Loucy (cell line): ENCODE measurements at regions not wholly inside any gene's neighbourhood (a gene's known extent, or its start where the extent isn't known, plus 50 kb on each side); places are given as distances from the start of the nearest gene placed in this dataset.

Experiments used
- H2AFZ ChIP-seq: fragments of 200-600 bp; sonication (generic); 2 replicates; pipeline ENCODE4 v1.6.0; 2016; ENCODE audit warnings: antibody characterized with exemption, mild to moderate bottlenecking, low read length, moderate library complexity
- H3F3A ChIP-seq: fragments of 200-600 bp; 2 replicates; pipeline ENCODE4 v1.6.0; 2016; ENCODE audit warnings: antibody characterized with exemption, low read depth, mild to moderate bottlenecking
- H3K27me3 ChIP-seq: fragments of 200-600 bp; sonication (generic); 2 replicates; pipeline ENCODE4 v1.6.1; 2014; ENCODE audit warnings: low read length, mild to moderate bottlenecking; ENCODE audit not compliant: insufficient read depth, poor library complexity, severe bottlenecking
- H3K36me3 ChIP-seq: fragments of 200-600 bp; sonication (generic); 2 replicates; pipeline ENCODE4 v1.6.1; 2016; ENCODE audit warnings: low read length; ENCODE audit not compliant: insufficient read depth
- H3K4me1 ChIP-seq: fragments of 200-600 bp; sonication (generic); 2 replicates; pipeline ENCODE4 v1.5.1; 2014; ENCODE audit warnings: low read length, mild to moderate bottlenecking; ENCODE audit not compliant: insufficient read depth, poor library complexity, severe bottlenecking
- H3K4me2 ChIP-seq: fragments of 200-600 bp; sonication (generic); 2 replicates; pipeline ENCODE4 v1.6.0; 2014; ENCODE audit warnings: antibody characterized with exemption, low read length, low read depth, mild to moderate bottlenecking; ENCODE audit not compliant: poor library complexity, severe bottlenecking
- H3K4me3 ChIP-seq: fragments of 200-600 bp; sonication (generic); 2 replicates; pipeline ENCODE4 v1.5.1; 2014; ENCODE audit warnings: low read length, mild to moderate bottlenecking, mixed read lengths; ENCODE audit not compliant: poor library complexity, severe bottlenecking
- H3K79me2 ChIP-seq: fragments of 200-600 bp; sonication (generic); 2 replicates; pipeline ENCODE4 v1.6.1; 2014; ENCODE audit warnings: low read length; ENCODE audit not compliant: insufficient read depth
- H3K9ac ChIP-seq: fragments of 200-600 bp; sonication (generic); 2 replicates; pipeline ENCODE4 v1.6.0; 2014; ENCODE audit warnings: mild to moderate bottlenecking, low read depth, low read length, moderate library complexity; ENCODE audit not compliant: poor library complexity, severe bottlenecking
- H3K9me2 ChIP-seq: fragments of 200-600 bp; sonication (generic); replicated peaks from 2 replicates; pipeline ENCODE4 v1.6.1; 2016; ENCODE audit warnings: low read depth, low read length, mixed read lengths
- H3K9me3 ChIP-seq: fragments of 200-600 bp; sonication (generic); 2 replicates; pipeline ENCODE4 v1.6.1; 2014; ENCODE audit warnings: mild to moderate bottlenecking, antibody characterized with exemption, low read length, low read depth; ENCODE audit not compliant: insufficient read depth
- H4K20me1 ChIP-seq: fragments of 200-600 bp; sonication (generic); 2 replicates; pipeline ENCODE4 v1.6.0; 2014; ENCODE audit warnings: antibody characterized with exemption, low read length, mild to moderate bottlenecking; ENCODE audit not compliant: insufficient read depth, poor library complexity, severe bottlenecking
- EZH2phosphoT487 ChIP-seq: fragments of 200-600 bp; IDR thresholded peaks from 2 replicates; pipeline ENCODE4 v1.6.1; 2018; ENCODE audit warnings: antibody characterized with exemption, mild to moderate bottlenecking, moderate library complexity, borderline replicate concordance
- TF ChIP-seq, protein P1 (sequence below): fragments of 200-600 bp; sonication (generic); conservative IDR thresholded peaks from 2 replicates; pipeline ENCODE4 v1.5.1; 2014; ENCODE audit warnings: mild to moderate bottlenecking, antibody characterized with exemption, low read length

DNA sequence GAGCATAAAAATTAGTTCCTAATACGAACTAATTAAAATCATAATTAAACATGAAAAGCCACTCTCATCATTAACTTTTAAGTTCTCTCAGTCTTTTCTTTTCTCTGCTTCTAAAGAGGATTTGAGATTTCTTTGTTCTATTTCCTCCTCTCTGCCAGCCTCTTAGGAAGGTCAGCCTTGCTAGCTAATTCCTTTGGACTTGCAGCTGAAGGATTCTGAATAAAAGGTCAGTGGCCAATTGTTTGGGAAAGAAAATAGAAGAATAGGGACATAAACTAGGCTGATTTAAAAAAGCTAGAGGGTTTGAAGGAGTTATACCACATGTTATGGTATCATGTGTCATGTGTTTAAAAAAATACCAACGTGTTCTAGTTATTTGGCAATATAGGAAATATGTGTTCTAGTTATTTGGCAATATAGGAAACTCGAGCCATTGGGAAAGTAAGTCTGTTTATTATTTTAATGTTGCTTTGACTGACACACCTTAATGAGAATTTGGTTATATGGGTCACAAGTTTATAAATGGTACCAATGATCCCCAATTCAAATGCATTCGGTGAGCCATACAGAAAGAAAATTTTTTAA is 1668.7 kb upstream of the PCDH7 start:
- Histone ChIP-seq H3K79me2 (no peaks in the 10 kb centered on the region), H3K27me3 (no peaks in the 10 kb centered on the region), H3K9ac (no peak overlapping the region), H3K9me3 (no peaks in the 10 kb centered on the region), H3F3A (no peaks in the 10 kb centered on the region), H3K4me2 (no peak overlapping the region), H3K36me3 (no peaks in the 10 kb centered on the region), H3K4me1 (no peaks in the 10 kb centered on the region), H2AFZ (no peak overlapping the region), H4K20me1 (no peaks in the 10 kb centered on the region), H3K4me3 (no peak overlapping the region), H3K9me2 (no peaks in the 10 kb centered on the region)
- TF ChIP-seq, protein P1, sequence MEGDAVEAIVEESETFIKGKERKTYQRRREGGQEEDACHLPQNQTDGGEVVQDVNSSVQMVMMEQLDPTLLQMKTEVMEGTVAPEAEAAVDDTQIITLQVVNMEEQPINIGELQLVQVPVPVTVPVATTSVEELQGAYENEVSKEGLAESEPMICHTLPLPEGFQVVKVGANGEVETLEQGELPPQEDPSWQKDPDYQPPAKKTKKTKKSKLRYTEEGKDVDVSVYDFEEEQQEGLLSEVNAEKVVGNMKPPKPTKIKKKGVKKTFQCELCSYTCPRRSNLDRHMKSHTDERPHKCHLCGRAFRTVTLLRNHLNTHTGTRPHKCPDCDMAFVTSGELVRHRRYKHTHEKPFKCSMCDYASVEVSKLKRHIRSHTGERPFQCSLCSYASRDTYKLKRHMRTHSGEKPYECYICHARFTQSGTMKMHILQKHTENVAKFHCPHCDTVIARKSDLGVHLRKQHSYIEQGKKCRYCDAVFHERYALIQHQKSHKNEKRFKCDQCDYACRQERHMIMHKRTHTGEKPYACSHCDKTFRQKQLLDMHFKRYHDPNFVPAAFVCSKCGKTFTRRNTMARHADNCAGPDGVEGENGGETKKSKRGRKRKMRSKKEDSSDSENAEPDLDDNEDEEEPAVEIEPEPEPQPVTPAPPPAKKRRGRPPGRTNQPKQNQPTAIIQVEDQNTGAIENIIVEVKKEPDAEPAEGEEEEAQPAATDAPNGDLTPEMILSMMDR, result no peak
- no peak for TF ChIP-seq EZH2phosphoT487

- Histone ChIP-seq H3K36me3 (no peaks in the 10 kb centered on the region), H3K79me2 (no peaks in the 10 kb centered on the region), H3F3A (no peaks in the 10 kb centered on the region), H3K27me3 (no peaks in the 10 kb centered on the region), H3K4me2 (no peak overlapping the region), H3K9me3 (no peaks in the 10 kb centered on the region), H3K4me3 (no peak overlapping the region), H3K9me2 (no peaks in the 10 kb centered on the region), H3K9ac (no peak overlapping the region), H2AFZ (no peak overlapping the region), H4K20me1 (no peaks in the 10 kb centered on the region), H3K4me1 (no peaks in the 10 kb centered on the region)
- TF ChIP-seq EZH2phosphoT487, result no peak
- TF ChIP-seq, protein P1, result no peak
Observed at GRCh38 chr4:29052266-29052665, 1667.9 kb upstream of the PCDH7 start.

DNA sequence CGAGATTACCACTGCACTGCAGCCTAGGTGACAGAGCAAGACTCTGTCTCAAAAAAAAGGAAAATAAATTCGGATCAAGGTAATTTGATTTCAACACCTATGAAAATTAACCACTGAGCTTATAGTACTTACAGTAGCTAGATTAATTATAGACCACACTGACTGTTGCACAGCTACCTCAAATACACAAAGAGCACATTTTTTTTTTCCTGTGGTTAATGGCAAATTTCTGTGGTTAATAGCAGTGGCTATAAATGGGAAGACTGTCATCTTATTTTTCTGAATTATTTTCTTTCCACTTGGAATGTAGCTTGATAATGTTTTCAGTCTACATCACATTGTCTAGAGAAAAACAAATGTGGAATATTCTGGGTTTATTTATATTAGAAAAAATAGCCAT is 1661.6 kb upstream of the PCDH7 start:
- Histone ChIP-seq H3K4me1 (no peaks in the 10 kb centered on the region), H3K9ac (no peak overlapping the region), H3K9me2 (no peaks in the 10 kb centered on the region), H3F3A (no peaks in the 10 kb centered on the region), H3K27me3 (no peaks in the 10 kb centered on the region), H3K79me2 (no peaks in the 10 kb centered on the region), H3K4me3 (no peak overlapping the region), H3K36me3 (no peaks in the 10 kb centered on the region), H3K4me2 (no peak overlapping the region), H4K20me1 (no peaks in the 10 kb centered on the region), H3K9me3 (no peaks in the 10 kb centered on the region), H2AFZ (no peak overlapping the region)
- TF ChIP-seq EZH2phosphoT487, result no peak
- TF ChIP-seq, protein P1, result no peak
